OCI-LY7 (cell line): ENCODE measurements at regions not wholly inside any gene's neighbourhood (a gene's known extent, or its start where the extent isn't known, plus 50 kb on each side); places are given as distances from the start of the nearest gene placed in this dataset.

ENCODE experiments used
- EZH2phosphoT487 ChIP-seq: fragments of 200-600 bp; sonication (generic); IDR thresholded peaks from 2 replicates; pipeline ENCODE4 v1.6.1; 2018; ENCODE audit warnings: low read depth, borderline replicate concordance, mild to moderate bottlenecking, mixed run types, antibody characterized with exemption, low read length, moderate library complexity, mixed read lengths
- TF ChIP-seq, protein P1 (sequence below): fragments of 200-600 bp; sonication (generic); conservative IDR thresholded peaks from 2 replicates; pipeline ENCODE4 v1.5.1; 2014; ENCODE audit warnings: mild to moderate bottlenecking, antibody characterized with exemption, low read length, moderate library complexity, mixed read lengths

DNA sequence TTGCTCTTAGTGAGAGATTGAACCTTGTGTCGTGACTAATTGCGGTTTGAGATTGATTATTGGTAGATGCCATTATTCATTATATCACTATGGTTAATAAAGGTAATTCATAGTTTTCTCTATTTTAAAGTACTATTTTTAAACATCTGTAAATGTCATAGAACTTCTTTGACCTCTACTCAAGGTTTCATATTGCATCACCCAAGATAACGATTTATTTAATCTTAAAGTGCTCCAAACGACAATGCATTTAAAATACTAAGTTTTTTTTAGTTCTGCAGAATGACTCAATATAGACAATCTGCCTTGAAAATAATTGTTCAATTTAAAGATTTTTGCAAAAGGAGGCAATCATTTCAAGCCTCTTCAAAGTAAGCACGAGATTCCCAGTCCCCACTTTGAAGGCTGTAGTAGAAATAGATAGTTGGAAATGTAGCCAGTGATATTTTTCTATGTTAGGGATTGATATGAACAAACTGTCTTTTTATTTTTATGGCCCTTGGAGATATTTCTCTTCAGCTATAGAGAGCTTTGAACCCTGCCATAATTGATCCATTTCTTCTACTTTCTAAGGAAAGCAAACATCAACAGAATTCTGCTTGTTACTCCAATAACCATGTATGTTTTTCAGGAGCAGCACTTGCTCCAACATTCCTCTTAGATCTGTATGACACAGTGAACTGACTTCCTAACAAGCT is 114.2 kb upstream of the PALMD start:
- TF ChIP-seq EZH2phosphoT487: no peak
- TF ChIP-seq, protein P1, sequence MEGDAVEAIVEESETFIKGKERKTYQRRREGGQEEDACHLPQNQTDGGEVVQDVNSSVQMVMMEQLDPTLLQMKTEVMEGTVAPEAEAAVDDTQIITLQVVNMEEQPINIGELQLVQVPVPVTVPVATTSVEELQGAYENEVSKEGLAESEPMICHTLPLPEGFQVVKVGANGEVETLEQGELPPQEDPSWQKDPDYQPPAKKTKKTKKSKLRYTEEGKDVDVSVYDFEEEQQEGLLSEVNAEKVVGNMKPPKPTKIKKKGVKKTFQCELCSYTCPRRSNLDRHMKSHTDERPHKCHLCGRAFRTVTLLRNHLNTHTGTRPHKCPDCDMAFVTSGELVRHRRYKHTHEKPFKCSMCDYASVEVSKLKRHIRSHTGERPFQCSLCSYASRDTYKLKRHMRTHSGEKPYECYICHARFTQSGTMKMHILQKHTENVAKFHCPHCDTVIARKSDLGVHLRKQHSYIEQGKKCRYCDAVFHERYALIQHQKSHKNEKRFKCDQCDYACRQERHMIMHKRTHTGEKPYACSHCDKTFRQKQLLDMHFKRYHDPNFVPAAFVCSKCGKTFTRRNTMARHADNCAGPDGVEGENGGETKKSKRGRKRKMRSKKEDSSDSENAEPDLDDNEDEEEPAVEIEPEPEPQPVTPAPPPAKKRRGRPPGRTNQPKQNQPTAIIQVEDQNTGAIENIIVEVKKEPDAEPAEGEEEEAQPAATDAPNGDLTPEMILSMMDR: no peak
